ENCODE measurements at regions not wholly inside any gene's neighbourhood (a gene's known extent, or its start where the extent isn't known, plus 50 kb on each side); places are given as distances from the start of the nearest gene placed in this dataset.

DNA sequence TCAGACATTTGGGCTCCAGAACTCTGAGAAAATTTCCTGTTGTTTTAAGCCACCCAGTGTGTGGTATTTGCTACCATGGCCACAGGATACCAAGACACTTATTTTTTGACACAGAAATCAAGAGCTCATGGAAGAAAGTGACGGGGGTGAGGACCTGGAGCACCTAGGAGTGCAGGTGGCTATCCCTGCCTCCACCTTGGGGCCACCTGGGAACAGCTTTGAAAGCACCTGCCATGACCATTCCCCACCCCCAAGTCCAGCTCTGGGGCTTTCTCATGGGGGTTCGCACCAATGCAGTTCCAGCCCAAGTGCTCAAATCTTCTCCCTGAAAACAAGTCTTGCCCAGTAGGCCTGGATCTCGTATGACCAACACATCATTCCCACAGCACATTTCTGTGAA is 214.9 kb upstream of the IRX1 start:
- peaks cover 45% of the 10 kb centered on the region for H3K9me3 ChIP-seq (replicated peaks)
- DNase-seq (ENCODE audit: low read depth in 1 of 2, low spot score in 2 of 2), result no peak
- H3K4me1 ChIP-seq (replicated peaks), result no peaks in the 10 kb centered on the region
- H3K27me3 ChIP-seq (replicated peaks), result no peaks in the 10 kb centered on the region
- no peaks in the 10 kb centered on the region for H3K36me3 ChIP-seq
- no peak overlapping the region for H3K4me3 ChIP-seq
- no peak overlapping the region for H3K27ac ChIP-seq

GRCh38 chr5:3377831-3378230 is 217.8 kb upstream of the IRX1 start:
- no peaks in the 10 kb centered on the region for H3K36me3 ChIP-seq
- H3K27ac ChIP-seq, result no peak overlapping the region
- no peak for DNase-seq (ENCODE audit: low read depth in 1 of 2, low spot score in 2 of 2)
- no peaks in the 10 kb centered on the region for H3K27me3 ChIP-seq (replicated peaks)
- H3K4me3 ChIP-seq, result no peak overlapping the region
- no peaks in the 10 kb centered on the region for H3K4me1 ChIP-seq (replicated peaks)
- H3K9me3 ChIP-seq (replicated peaks), result peaks cover 49% of the 10 kb centered on the region

GRCh38 chr5:3377176-3377575 is 218.5 kb upstream of the IRX1 start:
- Histone ChIP-seq H3K27ac (no peak overlapping the region), H3K27me3 (replicated peaks) (no peaks in the 10 kb centered on the region), H3K36me3 (no peaks in the 10 kb centered on the region), H3K4me3 (no peak overlapping the region), H3K4me1 (replicated peaks) (no peaks in the 10 kb centered on the region), H3K9me3 (replicated peaks) (peaks cover 47% of the 10 kb centered on the region)
- peak in 1 of 2 experiments; percentile 25 for DNase-seq (ENCODE audit: low read depth in 1 of 2, low spot score in 2 of 2)

DNA sequence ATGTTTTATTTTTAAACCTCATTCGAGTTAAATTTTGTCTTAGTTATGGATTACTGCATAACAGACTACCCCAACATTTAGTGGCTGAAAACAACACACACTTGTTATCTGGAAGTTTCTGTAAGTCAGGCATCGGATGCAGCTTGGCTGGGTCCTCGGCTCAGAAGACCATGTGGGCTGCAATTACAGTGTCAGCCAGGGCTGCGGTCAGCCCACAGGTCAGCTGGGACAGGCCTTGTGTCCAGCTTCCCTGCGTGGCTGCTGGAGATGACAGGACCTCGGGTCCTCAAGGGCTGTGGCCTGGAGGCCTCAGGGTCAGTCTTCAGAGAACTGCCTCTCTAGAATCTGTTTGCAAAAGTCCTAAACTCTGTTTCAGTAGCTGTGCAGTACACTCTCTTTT is 219.0 kb upstream of the IRX1 start:
- H3K9me3 ChIP-seq (replicated peaks), result peaks cover 49% of the 10 kb centered on the region
- no peak overlapping the region for H3K4me3 ChIP-seq
- no peaks in the 10 kb centered on the region for H3K27me3 ChIP-seq (replicated peaks)
- DNase-seq (ENCODE audit: low read depth in 1 of 2, low spot score in 2 of 2), result peak in 1 of 2 experiments; percentile 37
- no peaks in the 10 kb centered on the region for H3K36me3 ChIP-seq
- H3K27ac ChIP-seq, result no peak overlapping the region
- no peaks in the 10 kb centered on the region for H3K4me1 ChIP-seq (replicated peaks)

DNA sequence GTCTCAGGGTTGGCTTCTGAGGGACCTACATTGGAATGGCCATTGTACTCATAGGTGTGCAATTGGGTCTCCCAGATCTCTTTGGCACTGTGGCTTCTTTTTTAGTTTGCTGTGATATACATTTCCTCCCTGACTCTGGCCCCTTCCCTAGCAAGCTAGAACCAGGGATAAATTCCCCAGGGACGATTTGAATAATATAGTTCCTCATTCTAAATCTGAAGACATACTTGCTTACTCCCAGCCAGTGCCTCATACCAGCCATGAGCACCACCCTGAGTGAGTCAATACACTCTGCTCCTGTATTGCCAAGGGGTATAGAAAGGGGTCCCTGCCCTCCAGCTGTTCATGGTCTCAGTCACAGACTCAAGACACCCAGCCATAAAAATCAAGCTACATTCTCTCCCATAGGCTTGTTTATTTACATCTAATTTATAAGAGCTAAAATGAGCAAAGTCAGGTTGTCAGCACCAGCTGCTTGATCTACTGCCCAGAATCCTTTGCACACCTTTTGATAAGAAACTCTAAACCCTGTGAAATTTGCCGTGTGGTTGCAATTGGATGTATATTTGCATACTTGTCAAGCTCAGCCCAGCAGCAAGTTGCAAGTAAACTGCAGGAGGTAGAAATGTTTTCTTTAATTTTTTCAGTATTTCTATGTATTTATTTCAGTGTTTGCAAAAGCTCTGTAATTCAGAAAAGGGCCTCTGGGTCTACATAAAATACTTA is 219.9 kb upstream of the IRX1 start:
- DNase-seq (ENCODE audit: low read depth in 1 of 2, low spot score in 2 of 2), result peak in 1 of 2 experiments; percentile 22
- Histone ChIP-seq H3K36me3 (no peaks in the 10 kb centered on the region), H3K27me3 (replicated peaks) (no peaks in the 10 kb centered on the region), H3K4me3 (no peak overlapping the region), H3K27ac (no peak overlapping the region), H3K4me1 (replicated peaks) (no peaks in the 10 kb centered on the region), H3K9me3 (replicated peaks) (peaks cover 43% of the 10 kb centered on the region)

DNA sequence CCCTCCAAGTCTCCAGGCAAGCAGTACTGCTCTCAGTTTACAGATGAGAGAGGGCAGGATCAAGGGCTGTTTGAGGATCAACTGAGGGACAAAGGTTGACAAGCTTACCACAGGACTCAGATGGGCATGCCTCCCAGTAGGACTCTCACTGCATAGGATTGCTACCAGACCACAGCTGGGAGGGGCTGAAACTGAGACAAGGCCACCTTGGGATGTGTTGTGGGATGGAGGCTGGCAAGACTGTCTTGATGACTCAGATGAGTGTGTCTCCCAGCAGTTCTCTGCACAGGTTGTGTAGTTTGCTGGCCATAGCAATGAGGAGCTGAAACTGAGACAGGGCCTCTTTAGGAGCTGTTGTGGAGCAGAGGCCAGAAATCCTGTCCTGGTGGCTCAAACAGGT is 222.2 kb upstream of the IRX1 start:
- no peaks in the 10 kb centered on the region for H3K4me1 ChIP-seq (replicated peaks)
- H3K36me3 ChIP-seq, result no peaks in the 10 kb centered on the region
- H3K9me3 ChIP-seq (replicated peaks), result peaks cover 33% of the 10 kb centered on the region
- H3K4me3 ChIP-seq, result no peak overlapping the region
- no peaks in the 10 kb centered on the region for H3K27me3 ChIP-seq (replicated peaks)
- no peak overlapping the region for H3K27ac ChIP-seq
- peak in 1 of 2 experiments; percentile 13 for DNase-seq (ENCODE audit: low read depth in 1 of 2, low spot score in 2 of 2)

- Histone ChIP-seq H3K9me3 (replicated peaks) (peaks cover 27% of the 10 kb centered on the region), H3K36me3 (no peaks in the 10 kb centered on the region), H3K27ac (no peak overlapping the region), H3K4me1 (replicated peaks) (no peaks in the 10 kb centered on the region), H3K4me3 (no peak overlapping the region), H3K27me3 (replicated peaks) (no peaks in the 10 kb centered on the region)
- DNase-seq (ENCODE audit: low read depth in 1 of 2, low spot score in 2 of 2), result no peak
These were observed 223.3 kb upstream of the IRX1 start for GRCh38 chr5:3372289-3372688.

DNA sequence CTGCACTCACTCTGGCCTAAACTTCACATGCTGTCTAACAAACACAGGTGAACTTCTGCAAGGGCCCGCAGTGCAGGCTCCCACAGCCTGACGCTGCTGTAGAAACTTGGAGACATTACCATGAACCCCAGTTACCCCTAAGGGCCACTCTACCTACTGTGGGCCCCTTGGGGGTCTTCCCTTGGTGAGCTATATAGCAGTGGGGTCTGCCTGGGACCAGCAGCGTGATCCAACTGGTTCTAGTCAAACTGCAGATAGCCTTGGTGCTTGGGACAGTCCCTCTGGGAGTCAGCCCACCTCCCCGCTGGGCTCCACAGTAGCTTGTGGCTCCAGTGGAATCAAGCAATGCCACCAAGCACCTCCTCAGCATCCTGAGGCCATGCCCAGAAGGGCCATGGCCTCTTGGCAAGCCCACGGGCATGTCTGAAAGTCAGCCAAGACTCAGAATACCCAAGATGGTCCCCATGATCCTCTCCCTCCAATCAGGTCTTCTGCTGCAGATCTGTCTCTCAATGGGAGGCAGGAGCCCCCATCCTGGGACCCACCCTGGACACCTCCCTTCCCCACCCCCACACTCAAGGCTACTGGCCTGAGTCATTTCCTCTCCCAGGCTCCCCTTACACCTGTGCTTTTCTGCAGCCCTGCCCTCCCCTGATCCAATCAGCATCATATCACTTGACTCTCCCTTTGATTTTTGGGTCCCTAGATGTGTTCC is 230.0 kb upstream of the IRX1 start:
- peak in 1 of 2 experiments; percentile 34 for DNase-seq (ENCODE audit: low read depth in 1 of 2, low spot score in 2 of 2)
- H3K9me3 ChIP-seq (replicated peaks), result peaks cover 26% of the 10 kb centered on the region
- no peak overlapping the region for H3K27ac ChIP-seq
- H3K4me1 ChIP-seq (replicated peaks), result no peaks in the 10 kb centered on the region
- H3K36me3 ChIP-seq, result no peaks in the 10 kb centered on the region
- no peak overlapping the region for H3K4me3 ChIP-seq
- no peaks in the 10 kb centered on the region for H3K27me3 ChIP-seq (replicated peaks)

DNA sequence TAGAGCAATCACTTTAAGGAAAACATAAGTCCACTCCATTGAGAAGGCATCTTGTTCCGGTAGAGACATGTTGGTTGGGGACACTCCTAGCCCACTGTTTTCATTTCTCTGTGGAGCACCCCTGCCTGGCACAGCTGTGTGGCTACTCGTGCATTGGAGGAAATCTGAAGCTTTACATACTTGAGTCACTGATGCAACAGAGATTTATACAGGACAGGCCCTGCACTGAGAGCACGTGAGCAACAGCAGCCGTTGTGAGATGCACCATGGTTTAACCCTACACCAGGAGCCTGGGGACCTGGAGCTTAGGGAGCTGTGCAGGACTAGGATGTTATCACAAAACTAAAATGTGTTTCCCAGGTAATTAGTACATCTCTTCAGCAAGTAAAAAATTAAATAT is 230.7 kb upstream of the IRX1 start:
- no peaks in the 10 kb centered on the region for H3K27me3 ChIP-seq (replicated peaks)
- H3K4me3 ChIP-seq, result no peak overlapping the region
- no peak overlapping the region for H3K27ac ChIP-seq
- DNase-seq (ENCODE audit: low read depth in 1 of 2, low spot score in 2 of 2), result peak in 1 of 2 experiments; percentile 30
- H3K9me3 ChIP-seq (replicated peaks), result peaks cover 33% of the 10 kb centered on the region
- no peaks in the 10 kb centered on the region for H3K4me1 ChIP-seq (replicated peaks)
- no peaks in the 10 kb centered on the region for H3K36me3 ChIP-seq

DNA sequence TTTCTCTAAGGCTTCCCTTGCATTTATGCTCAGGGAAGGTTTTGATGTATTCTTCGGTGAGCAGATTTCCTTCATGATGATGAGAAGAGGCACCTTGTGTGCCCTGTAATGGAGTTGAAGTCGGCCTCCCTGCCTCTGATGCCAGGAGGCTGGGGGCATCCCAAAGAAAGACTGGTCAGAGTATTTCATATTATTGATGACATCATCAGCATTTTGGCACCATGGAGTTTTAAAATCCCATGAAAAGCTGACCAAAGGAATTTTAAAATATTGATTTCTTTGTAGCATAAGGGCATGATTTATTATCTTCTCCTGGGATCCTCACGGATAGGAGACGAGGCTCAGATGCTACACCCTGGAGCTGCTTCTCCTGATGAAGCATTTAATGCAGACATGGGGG is 231.2 kb upstream of the IRX1 start:
- H3K4me1 ChIP-seq (replicated peaks), result no peaks in the 10 kb centered on the region
- H3K9me3 ChIP-seq (replicated peaks), result peaks cover 36% of the 10 kb centered on the region
- H3K27ac ChIP-seq, result no peak overlapping the region
- H3K27me3 ChIP-seq (replicated peaks), result no peaks in the 10 kb centered on the region
- no peak overlapping the region for H3K4me3 ChIP-seq
- peak in 1 of 2 experiments; percentile 4 for DNase-seq (ENCODE audit: low read depth in 1 of 2, low spot score in 2 of 2)
- H3K36me3 ChIP-seq, result no peaks in the 10 kb centered on the region

DNA sequence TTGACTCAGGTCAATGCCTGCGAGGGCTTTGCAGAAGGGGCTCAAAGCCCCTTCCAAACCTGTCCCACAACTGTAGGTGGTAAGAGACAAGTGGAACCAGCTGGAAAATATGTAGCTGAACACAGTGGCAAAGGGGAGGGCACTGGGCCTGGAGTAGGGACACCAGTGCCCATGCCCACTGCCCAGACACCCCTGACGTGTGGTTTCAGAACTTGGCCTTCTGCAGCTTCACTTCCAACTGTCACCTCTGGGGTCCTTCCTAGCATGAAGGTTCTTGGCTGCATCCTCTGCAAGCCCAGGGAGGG is 233.1 kb upstream of the IRX1 start:
- H3K36me3 ChIP-seq, result no peaks in the 10 kb centered on the region
- no peak overlapping the region for H3K4me3 ChIP-seq
- no peaks in the 10 kb centered on the region for H3K27me3 ChIP-seq (replicated peaks)
- peaks cover 39% of the 10 kb centered on the region for H3K9me3 ChIP-seq (replicated peaks)
- peak in 1 of 2 experiments; percentile 35 for DNase-seq (ENCODE audit: low read depth in 1 of 2, low spot score in 2 of 2)
- no peaks in the 10 kb centered on the region for H3K4me1 ChIP-seq (replicated peaks)
- H3K27ac ChIP-seq, result no peak overlapping the region

DNA sequence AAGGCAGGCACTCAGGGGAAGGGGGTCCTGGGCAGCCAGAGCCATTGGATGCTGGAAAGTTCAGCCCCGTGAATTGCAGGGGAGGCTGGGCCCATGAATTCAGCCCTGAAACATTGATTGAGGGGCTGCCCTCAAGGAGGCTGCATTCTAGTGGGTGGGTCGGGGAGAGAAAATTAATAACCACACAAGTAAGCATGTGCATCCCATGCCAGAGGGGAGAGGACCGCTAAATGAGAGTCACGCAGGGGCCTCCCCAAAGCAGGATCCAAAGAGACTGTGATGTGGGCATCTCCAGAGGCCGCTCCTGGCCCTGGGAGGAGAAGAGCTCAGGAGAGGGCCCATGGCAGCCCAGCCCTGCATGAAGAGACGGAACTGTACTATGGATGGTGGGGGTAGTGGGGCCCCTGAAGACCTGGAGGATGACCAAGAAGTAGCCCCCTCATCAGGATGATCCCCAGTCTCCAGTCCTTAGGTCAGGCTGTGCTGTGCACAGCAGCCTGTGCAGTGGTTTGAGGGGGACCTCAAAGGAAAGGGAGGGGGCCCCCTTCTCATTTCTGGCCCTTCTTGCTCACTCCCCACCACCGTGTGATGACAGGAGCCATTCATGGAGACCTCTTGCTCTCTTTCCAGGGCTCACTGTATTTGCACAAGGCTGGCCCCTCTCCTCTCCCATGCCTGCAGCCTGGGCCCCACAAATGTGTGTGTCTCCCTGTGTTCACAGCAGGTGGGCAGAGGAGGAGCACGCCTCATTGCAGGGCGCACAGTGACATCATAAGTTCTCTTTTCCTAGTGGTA is 233.6 kb upstream of the IRX1 start:
- Histone ChIP-seq H3K27me3 (replicated peaks) (no peaks in the 10 kb centered on the region), H3K9me3 (replicated peaks) (peaks cover 43% of the 10 kb centered on the region), H3K36me3 (no peaks in the 10 kb centered on the region), H3K27ac (no peak overlapping the region), H3K4me1 (replicated peaks) (no peaks in the 10 kb centered on the region), H3K4me3 (no peak overlapping the region)
- DNase-seq (ENCODE audit: low read depth in 1 of 2, low spot score in 2 of 2), result peak in 1 of 2 experiments; percentile 16

DNA sequence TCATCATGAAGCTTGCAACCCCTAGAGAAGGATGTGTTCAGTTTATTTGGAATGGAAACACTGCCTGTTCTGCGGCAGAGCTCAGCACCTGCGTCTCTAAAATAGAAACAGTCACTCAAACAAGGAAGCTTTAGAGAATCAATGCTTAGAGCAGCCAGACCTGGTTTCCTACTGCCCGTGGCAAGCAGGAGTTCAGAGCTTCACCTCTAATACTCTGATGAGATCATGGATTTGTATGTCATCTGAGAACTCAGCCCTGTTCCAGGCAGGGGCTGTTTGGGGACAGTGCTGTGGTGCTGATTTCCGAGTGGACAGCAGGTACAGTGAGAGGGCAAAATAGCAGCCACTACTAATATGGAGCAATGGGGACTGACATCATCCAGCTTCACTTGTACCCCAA is 236.0 kb upstream of the IRX1 start:
- H3K36me3 ChIP-seq, result no peaks in the 10 kb centered on the region
- no peak overlapping the region for H3K27ac ChIP-seq
- H3K9me3 ChIP-seq (replicated peaks), result peaks cover 43% of the 10 kb centered on the region
- DNase-seq (ENCODE audit: low read depth in 1 of 2, low spot score in 2 of 2), result peak in 1 of 2 experiments; percentile 18
- H3K4me3 ChIP-seq, result no peak overlapping the region
- H3K27me3 ChIP-seq (replicated peaks), result no peaks in the 10 kb centered on the region
- no peaks in the 10 kb centered on the region for H3K4me1 ChIP-seq (replicated peaks)

DNA sequence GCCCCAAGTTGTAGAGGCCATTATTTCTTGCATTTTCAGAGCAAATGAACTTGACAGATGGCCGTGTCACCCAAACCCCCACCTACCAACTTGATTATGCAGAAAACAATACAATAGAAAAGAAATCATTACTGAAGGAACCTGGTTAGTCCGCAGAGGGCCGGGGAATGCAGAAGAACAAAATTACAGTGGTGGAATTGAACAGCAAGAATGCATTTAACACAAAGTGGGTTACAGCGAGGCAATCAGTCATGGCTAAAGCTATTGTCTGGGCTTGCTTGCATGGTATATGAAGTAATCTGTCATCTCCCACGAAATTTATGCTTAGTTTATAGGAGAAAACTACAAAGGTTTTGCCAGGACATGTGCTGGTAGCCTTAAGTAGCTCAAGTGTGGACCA is 238.3 kb upstream of the IRX1 start:
- peaks cover 40% of the 10 kb centered on the region for H3K9me3 ChIP-seq (replicated peaks)
- DNase-seq (ENCODE audit: low read depth in 1 of 2, low spot score in 2 of 2), result peak in 1 of 2 experiments; percentile 16

More for the DNA sequence above, 238.3 kb upstream of the IRX1 start:
- Histone ChIP-seq H3K4me3 (no peak overlapping the region), H3K27me3 (replicated peaks) (no peaks in the 10 kb centered on the region), H3K27ac (no peak overlapping the region), H3K4me1 (replicated peaks) (no peaks in the 10 kb centered on the region), H3K36me3 (no peaks in the 10 kb centered on the region)
